Mesothelial cell of epicardium (in vitro differentiated cells): ENCODE measurements at regions not wholly inside any gene's neighbourhood (a gene's known extent, or its start where the extent isn't known, plus 50 kb on each side); places are given as distances from the start of the nearest gene placed in this dataset.

Experiments
- DNase-seq, 2 experiments: peaks; one replicate each; pipeline ENCODE4 v3.0.0; 2021; ENCODE audit warnings: low spot score in 2 of 2; ENCODE audit not compliant: unreplicated experiment in 2 of 2
- H3K27ac Mint-ChIP-seq: 2 replicates; pipeline ENCODE4 v1.8.0; 2021; ENCODE audit warnings: mixed read lengths
- H3K27me3 Mint-ChIP-seq: 2 replicates; pipeline ENCODE4 v1.8.0; 2021; ENCODE audit warnings: low read depth, mixed read lengths
- H3K36me3 Mint-ChIP-seq: 2 replicates; pipeline ENCODE4 v1.8.0; 2021; ENCODE audit warnings: mixed read lengths
- H3K4me1 Mint-ChIP-seq: 2 replicates; pipeline ENCODE4 v1.8.0; 2021; ENCODE audit warnings: mixed read lengths
- H3K4me3 Mint-ChIP-seq: 2 replicates; pipeline ENCODE4 v1.8.0; 2021; ENCODE audit warnings: mild to moderate bottlenecking, moderate library complexity, mixed read lengths
- H3K9me3 Mint-ChIP-seq: 2 replicates; pipeline ENCODE4 v1.8.0; 2021; ENCODE audit warnings: mixed read lengths
- CTCF ChIP-seq: fragments of 200-600 bp; sonication (generic); IDR thresholded peaks from one replicate; pipeline ENCODE4 v1.5.0; 2021; ENCODE audit warnings: antibody characterized with exemption; ENCODE audit not compliant: unreplicated experiment

- Mint-ChIP-seq H3K4me3 (no peak overlapping the region), H3K27ac (no peak overlapping the region), H3K36me3 (peaks cover 2% of the 10 kb centered on the region), H3K4me1 (no peaks in the 10 kb centered on the region), H3K9me3 (peaks cover 4% of the 10 kb centered on the region), H3K27me3 (no peaks in the 10 kb centered on the region)
- no peak for TF ChIP-seq CTCF
- DNase-seq: no peak
Observed at GRCh38 chr18:33854827-33855139, 276.8 kb downstream of the ASXL3 start.

- Mint-ChIP-seq H3K4me1 (no peaks in the 10 kb centered on the region), H3K9me3 (peaks cover 4% of the 10 kb centered on the region), H3K36me3 (peaks cover 2% of the 10 kb centered on the region), H3K27me3 (no peaks in the 10 kb centered on the region), H3K4me3 (no peak overlapping the region), H3K27ac (no peak overlapping the region)
- no peak for DNase-seq
- TF ChIP-seq CTCF: no peak
Observed at GRCh38 chr18:33854086-33854826, 276.2 kb downstream of the ASXL3 start.

GRCh38 chr18:33853187-33853586, 275.2 kb downstream of the ASXL3 start:
- peaks cover 4% of the 10 kb centered on the region for H3K9me3 Mint-ChIP-seq
- no peak overlapping the region for H3K27ac Mint-ChIP-seq
- no peaks in the 10 kb centered on the region for H3K27me3 Mint-ChIP-seq
- DNase-seq: no peak
- no peaks in the 10 kb centered on the region for H3K4me1 Mint-ChIP-seq
- H3K4me3 Mint-ChIP-seq: no peak overlapping the region
- H3K36me3 Mint-ChIP-seq: peaks cover 2% of the 10 kb centered on the region
- no peak for TF ChIP-seq CTCF

- no peak for TF ChIP-seq CTCF
- Mint-ChIP-seq H3K4me1 (no peaks in the 10 kb centered on the region), H3K36me3 (peaks cover 2% of the 10 kb centered on the region), H3K9me3 (peaks cover 4% of the 10 kb centered on the region), H3K4me3 (no peak overlapping the region), H3K27ac (no peak overlapping the region), H3K27me3 (no peaks in the 10 kb centered on the region)
- DNase-seq: no peak
Observed at GRCh38 chr18:33851546-33852078, 273.6 kb downstream of the ASXL3 start.

GRCh38 chr18:33849731-33850130, 271.7 kb downstream of the ASXL3 start:
- Mint-ChIP-seq H3K4me3 (no peak overlapping the region), H3K27ac (no peak overlapping the region), H3K27me3 (no peaks in the 10 kb centered on the region), H3K36me3 (peaks cover 2% of the 10 kb centered on the region), H3K4me1 (no peaks in the 10 kb centered on the region), H3K9me3 (peaks cover 4% of the 10 kb centered on the region)
- DNase-seq: no peak
- TF ChIP-seq CTCF: no peak
